Erythroblast (primary cell): ENCODE measurements at regions not wholly inside any gene's neighbourhood (a gene's known extent, or its start where the extent isn't known, plus 50 kb on each side); places are given as distances from the start of the nearest gene placed in this dataset.

Experiments
- DNase-seq, 2 experiments: peaks; one replicate each; lab custom pipeline; 2025; lab: John Stamatoyannopoulos, UW
- GATA1 ChIP-seq: IDR thresholded peaks from 2 replicates; pipeline ENCODE4 v1.6.1; 2011; ENCODE audit warnings: low read depth, mild to moderate bottlenecking, control low read depth, low read length, moderate library complexity
- POLR2A ChIP-seq: IDR thresholded peaks from 2 replicates; pipeline ENCODE4 v1.6.1; 2011; ENCODE audit warnings: mild to moderate bottlenecking, low read length

DNA sequence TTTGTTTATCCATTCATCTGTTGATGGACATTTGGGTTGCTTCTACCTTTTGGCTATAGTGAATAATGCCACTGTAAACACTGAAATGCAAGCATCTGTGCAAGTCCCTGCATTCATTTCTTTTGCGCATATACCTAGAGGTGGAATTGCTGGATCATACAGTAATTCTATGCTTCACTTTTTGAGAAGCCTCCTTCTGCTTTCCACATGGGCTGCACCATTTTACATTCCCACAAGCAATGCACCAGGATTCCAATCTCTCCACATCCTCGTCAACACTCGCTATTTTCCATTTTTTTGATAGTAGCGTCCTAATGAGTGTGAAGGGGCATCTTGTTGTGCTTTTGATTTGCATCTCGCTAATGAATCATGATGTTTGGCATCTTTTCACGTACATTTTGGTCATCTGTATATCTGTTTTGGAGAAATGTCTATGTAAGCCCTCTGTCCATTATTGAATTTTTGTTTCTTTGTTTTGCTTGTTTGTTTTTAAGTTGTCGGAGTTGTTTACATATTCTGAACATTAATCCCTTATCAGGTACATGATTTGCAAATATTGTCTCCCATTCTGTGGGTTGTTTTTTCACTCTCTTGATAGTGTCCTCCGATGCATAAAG is 335.4 kb downstream of the RRAGC start:
- DNase-seq: no peak
- TF ChIP-seq GATA1 (no peak), POLR2A (no peak)

GRCh38 chr1:38523568-38523939 is 336.0 kb downstream of the RRAGC start:
- no peak for DNase-seq
- TF ChIP-seq POLR2A (no peak), GATA1 (no peak)

- TF ChIP-seq POLR2A (no peak), GATA1 (no peak)
- DNase-seq: no peak
These were observed 336.5 kb downstream of the RRAGC start for GRCh38 chr1:38522915-38523567.

- TF ChIP-seq POLR2A: no peak
- no peak for TF ChIP-seq GATA1
- DNase-seq: no peak
These were observed 343.0 kb downstream of the RRAGC start for GRCh38 chr1:38516560-38516959.

GRCh38 chr1:38512789-38513188 is 346.8 kb downstream of the RRAGC start:
- TF ChIP-seq POLR2A (no peak), GATA1 (no peak)
- no peak for DNase-seq

- no peak for TF ChIP-seq POLR2A
- TF ChIP-seq GATA1: no peak
- no peak for DNase-seq
These were observed 347.4 kb downstream of the RRAGC start for GRCh38 chr1:38512024-38512767.

DNA sequence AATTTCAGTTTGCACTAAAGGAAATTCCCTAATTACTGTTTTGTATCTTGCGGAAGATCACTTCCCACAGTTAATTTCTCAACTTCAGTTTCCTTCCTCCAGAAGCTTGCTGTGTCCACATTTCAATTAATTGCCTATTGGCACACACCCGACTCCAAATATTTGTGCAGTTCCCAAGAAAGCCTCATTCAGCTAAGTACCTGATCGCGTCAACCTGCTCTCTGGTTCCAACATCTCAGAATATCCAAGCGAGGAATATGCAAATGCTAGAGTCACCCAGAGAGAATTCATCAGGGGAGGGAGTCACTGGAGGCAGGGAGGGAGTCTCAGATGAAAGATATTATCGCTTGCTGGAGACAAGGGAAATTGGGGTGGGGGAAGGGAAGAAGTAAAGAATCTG is 351.3 kb downstream of the RRAGC start:
- no peak for TF ChIP-seq POLR2A
- no peak for TF ChIP-seq GATA1
- no peak for DNase-seq

DNA sequence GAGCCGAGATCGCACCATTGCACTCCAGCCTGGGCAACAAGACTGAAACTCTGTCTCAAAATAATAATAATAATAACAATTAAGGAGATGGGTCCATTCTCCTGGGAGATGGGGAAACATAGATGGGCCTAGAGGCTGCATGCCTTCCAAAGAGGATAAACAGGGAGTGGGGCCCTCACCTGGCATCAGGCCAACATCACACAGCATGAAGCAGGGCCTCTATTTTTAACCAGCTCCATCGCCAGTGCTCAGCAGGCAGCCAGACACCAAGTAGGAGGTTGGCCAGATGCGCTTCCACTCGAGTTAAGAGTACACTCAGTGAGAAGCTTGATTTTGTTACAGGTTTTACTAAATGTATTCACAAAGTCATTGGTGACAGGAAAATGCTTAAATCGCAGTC is 352.0 kb downstream of the RRAGC start:
- DNase-seq: no peak
- TF ChIP-seq POLR2A (no peak), GATA1 (no peak)

GRCh38 chr1:38505944-38506343 is 353.6 kb downstream of the RRAGC start:
- TF ChIP-seq POLR2A: no peak
- no peak for TF ChIP-seq GATA1
- DNase-seq: no peak

DNA sequence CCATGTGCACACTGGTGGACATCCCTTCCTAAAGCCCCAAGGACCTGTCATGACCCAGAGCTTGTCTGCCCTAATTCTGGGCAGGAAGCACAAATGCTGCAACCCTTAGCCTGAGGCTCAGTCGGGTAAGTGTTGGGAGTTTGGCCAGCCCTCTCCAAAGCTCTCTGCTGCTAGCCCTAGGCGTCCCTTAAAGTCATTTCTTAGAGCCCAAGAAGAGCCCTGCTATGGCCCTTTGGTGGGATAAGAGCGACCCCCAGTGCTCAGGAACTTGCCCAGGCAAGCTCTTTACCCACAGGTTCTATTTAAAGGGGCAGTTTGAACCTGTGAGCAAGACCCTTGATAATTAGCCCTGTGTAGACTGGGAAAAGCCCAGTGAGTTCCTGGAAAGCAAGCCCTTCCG is 356.8 kb downstream of the RRAGC start:
- TF ChIP-seq POLR2A (no peak), GATA1 (no peak)
- peak in 1 of 2 experiments; percentile 14 for DNase-seq

DNA sequence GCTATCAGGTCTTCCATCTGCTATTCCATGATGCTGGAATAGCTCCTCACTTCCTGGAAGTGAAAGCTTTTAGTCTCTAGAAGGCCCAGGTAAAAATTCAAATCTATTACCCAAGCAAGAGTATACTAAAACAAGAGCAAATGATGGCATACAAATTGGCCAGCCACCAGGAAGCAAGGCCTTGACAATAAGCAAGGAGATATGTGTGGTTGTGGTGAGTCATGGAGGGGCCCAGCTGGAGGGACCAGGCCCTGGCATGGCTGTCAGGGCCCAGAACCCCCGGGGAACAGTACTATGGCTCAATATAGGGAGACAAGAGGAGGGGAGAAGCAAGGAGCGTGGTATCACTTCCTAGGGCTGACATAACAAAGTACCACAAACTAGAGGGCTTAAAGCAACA is 358.7 kb downstream of the RRAGC start:
- DNase-seq: no peak
- TF ChIP-seq POLR2A: no peak
- no peak for TF ChIP-seq GATA1

- TF ChIP-seq POLR2A (no peak), GATA1 (no peak)
- no peak for DNase-seq
These were observed 359.2 kb downstream of the RRAGC start for GRCh38 chr1:38500352-38500751.

- no peak for TF ChIP-seq POLR2A
- TF ChIP-seq GATA1: no peak
- DNase-seq: no peak
These were observed 360.9 kb downstream of the RRAGC start for GRCh38 chr1:38498686-38499085.
